HG02763 (cell line): ENCODE measurements at regions not wholly inside any gene's neighbourhood (a gene's known extent, or its start where the extent isn't known, plus 50 kb on each side); places are given as distances from the start of the nearest gene placed in this dataset.

Source experiments
- ATAC-seq: cut with Tn5 transposase; IDR thresholded peaks from one replicate; pipeline ENCODE4 v1.9.1; 2021; ENCODE audit warnings: mild to moderate bottlenecking, moderate library complexity; ENCODE audit not compliant: unreplicated experiment

DNA sequence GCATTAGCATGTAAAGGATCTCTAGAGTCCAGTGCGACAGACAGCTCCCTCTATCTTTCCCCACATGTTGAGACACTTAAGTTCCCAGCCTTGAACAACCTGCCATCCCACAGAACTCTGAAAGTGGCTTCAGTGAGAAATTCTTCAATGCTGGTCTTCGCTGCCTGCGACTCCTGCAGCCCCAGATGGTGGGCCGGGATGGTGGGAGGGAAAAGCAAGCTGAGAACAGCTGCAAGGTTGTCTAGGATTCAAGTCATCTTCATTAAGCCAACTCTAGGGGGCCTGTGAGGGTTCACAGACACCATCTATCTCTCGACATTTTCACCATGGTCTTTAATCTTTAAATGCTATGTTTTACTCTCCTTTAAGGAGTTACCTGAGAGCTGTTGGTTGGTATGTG is 185.5 kb upstream of the C1orf174 start:
- ATAC-seq, result no peak

DNA sequence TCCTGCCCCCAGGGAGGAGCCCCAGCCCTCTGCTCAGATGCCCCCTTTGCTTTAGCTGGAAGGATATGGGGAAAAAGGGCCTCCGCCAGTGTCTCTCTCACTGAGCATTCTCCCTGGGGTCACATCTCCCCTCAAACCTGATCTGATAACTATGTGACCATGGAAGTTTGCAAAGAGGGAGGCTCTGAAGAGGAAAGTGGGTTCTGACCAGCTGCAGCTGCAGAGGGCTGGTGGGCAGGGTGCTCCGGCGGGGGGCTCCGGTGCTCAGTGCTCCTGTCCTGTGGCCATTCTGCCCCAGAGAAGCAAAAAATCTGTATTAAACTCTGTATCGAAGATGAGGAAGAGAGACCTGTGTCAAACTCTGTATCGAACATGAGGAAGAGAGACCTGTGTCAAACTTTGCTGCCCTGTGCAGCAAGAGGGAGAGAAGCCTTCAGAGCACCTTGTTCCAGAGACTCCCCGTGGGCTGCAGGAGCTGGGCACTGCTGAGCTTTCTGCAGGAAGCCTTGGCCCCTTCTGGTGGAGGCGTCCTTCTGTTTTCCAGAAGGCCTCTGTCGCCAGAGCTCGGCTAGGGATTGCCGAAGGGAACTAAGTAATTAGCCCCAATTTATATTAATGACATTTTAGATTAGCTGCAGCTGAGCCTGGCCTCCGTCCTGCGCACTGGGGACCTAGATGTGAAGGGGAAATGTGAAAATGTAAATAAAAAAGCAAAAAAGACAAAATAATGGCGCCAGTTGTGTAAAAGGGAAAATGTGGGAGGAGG is 186.2 kb upstream of the C1orf174 start:
- ATAC-seq, result no peak

DNA sequence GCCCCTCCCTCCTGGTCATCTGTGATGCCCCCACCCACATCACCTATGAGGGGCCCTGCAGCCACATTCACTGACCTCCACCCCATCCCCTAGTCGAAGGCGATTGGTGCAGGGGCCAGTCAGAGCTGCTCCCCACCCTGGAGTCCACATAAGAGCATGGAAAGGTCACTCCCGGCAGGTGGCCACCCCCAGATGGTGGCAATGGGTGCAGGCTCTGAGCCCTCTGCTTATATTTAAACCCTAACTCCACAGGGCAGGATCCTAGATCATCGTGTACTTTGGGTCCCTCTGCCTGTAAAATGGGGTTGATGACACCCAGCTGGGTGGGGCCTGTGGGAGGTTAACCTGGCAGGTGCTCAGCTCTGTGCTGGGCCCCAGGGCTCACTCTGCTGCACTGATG is 186.8 kb upstream of the C1orf174 start:
- no peak for ATAC-seq

DNA sequence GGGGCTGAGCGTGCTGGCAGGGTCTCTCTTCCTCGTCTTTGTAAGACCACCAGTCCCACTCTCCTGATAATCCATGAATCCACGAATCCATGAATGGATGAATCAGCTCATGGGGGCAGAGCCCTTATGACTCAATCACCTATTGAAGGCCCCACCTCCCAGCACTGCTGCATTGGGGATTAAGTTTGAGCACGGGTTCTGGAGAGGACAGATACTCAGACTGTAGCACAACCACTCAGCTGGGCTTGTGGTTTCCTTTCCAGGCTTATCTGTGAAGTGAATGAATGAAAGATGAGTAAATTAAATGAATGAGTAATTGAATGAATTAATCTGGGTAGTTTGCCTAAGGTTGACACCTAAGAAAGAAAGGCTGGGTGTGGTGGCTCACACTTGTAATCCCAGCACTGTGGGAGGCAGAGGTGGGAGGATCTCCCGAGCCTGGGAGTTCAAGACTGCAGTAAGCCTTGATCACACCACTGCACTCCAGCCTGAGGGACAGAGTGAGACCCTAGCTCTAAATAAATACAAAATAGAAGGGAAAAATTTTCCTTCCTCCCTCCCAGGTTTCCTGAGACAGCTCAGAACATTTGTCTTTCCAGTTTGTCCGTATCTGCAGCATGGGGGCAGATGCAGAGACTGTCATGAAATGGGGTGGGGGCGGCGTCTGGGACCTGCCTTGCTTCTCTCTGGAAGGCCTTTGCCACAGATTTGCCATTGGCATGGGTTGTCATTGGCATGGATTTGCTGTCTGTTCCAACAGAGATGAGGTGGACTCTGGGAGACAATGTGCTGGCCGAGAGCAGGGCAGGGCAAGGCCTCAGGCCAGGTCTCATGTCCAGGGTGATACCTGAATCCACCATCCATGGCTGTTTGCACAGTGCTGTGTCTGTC is 187.7 kb upstream of the C1orf174 start:
- ATAC-seq, result no peak

DNA sequence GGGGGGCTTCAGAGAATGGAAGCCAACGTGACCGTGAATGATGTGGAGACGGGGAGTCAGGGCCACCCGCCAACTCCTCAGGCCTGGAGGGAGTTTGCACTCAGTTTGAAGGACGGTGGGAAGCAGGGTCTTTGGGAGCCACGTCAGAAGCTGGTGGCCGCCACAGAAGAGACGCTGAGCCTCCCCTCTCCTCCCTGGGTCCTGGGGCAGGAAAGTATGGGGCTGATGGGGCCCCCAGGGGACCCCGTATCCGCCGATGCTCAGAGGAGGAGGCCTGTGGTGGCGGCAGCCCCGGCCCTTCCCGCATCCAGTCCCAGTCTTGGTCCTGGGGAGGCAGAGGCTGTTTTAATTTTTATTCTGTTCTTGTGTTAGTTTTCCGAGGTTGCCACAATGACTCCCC is 188.6 kb upstream of the C1orf174 start:
- no peak for ATAC-seq

DNA sequence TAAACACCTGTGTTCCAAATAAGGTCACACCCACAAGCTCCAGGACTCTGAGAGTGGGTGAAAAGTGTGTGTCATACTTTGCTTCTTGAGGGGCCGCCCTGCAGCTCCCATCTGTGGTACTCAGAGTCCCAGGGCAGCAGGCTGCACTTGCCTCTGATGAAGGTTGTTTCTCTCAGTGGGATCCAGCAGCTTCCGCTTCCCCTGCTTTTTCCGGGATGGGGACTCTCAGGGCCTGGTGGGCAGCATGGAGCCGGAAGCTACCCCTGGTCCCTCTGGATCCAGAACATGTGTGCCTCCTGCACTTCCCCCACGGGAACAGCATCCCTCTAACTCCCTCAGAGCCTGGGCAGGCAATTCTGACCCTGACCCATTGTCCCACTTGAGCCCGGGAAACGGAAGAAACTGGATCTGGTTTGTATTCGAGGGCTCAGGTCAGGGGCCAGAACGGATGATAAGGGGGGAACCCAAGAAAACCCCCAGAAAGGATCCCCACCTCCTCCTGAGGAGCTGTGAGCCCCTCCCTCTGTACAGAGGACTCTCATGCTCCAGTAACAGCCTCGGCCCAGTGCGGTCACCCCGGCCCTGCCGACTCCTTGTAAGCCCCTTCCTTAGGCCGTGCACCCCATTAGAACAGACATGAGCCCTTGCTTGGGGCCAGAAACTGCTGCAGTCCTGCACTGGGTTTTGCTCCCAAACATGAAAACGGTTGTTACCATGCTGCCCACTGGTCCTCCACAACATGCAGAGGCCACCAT is 189.5 kb upstream of the C1orf174 start:
- ATAC-seq, result no peak

DNA sequence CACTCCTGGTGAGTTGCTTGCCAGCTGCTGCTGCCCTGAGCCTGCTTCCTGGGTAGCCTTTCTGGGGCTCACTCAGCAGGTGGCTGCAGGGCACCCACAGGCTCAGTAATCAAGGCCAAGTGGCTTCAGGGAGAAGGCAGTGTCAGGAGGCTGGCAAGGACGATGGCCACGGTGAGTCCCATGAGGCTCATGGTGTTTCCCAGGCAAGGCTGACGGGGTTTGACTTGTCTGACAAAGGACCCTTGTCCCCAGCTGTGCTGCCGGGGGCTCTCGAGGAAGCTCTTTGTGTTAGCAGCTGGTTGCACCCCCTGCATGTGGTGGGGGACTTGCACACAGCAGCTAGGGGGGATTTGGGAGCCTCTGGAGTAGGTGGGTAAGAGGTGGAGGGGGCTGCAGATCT is 190.5 kb upstream of the C1orf174 start:
- no peak for ATAC-seq

DNA sequence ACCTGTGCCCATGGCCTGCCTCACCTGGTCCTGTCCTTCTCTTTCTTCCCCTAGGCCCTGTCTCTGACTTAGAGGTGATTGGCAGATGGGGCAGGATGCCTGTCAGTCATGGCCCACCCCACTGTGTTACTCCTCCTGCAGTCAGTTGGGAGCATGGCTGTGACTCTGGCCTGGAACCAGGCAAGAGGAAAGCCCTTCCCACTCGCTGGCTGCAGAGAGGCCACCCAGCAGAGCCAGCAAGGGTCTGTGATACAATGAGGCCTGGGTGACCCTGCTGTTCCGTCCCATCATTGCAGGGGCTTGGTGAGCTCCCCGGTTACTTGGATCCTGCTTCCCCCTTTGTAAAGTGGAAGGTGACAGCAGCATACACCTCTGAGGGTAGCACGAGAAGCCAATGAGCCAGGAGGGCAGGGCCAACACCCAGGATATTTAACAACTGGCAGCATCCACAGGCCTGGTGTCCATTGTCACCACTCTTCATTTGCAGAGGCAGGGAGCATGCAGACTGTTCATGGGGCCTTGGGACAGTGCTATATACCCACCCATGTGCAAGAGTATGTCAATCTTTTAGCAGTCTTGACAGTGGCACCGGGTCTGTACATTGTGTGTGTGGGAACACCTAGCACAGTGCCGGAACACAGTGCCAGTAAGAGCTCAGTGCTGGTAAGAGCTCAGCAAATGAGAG is 191.0 kb upstream of the C1orf174 start:
- no peak for ATAC-seq

DNA sequence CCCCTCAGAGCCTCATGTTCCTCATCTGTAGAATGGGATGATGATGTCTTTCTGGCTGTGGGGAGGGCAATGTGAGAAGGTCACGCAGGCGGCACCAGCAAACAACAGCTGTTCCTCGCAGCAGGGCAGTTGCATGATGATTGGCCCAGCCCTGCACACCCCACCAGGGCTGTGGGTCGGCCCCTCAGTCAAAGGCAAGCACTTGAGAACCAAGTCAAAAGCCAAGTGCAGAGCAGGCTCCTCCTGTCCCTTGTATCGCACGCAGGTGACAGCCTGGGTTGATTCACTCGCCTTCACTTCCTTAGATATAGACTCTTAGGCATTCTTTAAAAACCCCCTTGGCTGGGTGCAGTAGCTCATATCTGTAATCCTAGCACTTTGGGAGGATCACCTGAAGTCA is 191.9 kb upstream of the C1orf174 start:
- no peak for ATAC-seq

DNA sequence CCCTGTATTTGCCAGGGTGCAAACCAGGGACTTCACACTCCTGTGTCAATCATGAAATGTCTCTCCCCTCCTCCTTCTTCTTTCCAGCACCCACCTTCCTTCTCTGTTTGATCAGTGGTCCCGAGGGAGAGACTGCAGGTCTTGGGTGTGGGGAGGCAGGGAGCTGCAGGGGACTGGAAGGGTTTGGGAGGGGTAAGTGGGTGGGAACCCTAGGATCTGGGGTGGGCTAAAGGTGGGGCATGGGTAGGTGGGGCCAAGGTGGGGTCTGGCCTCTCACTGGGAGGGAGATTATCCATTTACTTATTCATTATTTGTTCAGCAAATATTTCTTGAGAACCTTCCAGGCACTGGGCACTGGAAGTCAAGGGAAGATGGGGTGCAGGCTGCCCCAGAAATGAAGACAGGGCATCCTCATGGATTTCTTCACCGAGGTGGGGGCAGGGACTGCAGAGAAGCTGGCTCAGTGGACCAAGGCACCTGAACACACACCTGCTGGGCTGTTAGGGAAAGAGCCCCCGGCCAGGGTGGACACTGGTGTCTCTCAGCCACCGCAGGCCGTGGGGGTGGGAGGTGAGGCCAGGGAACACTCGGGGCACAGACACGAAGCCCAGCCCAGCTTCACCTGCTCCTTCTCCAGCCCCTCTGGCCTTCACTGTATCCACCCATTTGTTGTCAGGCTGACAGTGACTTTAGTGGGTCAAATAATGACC is 193.9 kb upstream of the C1orf174 start:
- no peak for ATAC-seq

DNA sequence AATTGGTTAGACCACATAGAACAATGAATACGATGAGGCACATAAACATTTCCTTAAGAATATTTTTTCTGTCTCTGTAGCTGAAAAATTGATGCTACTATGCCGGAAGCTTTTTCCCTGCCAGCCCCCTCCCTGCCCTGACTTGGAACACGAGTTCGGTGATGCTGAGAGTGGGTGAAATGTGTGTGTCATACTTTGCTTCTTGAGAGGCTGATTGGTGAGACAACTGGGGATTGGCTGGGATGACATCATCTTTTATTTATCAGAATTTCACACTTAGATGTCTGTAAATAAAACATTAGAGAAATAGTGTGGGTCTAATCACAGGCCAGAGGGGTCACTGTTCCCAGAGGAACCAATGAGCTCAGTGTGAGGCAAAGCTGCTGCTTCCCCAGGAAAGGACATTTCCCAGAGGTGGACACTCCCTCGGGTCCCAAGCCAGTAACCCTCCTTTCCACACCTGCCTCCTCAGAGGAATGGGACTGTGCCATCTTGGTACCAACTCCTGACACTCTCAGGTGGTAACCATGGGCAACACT is 195.4 kb upstream of the C1orf174 start:
- no peak for ATAC-seq

DNA sequence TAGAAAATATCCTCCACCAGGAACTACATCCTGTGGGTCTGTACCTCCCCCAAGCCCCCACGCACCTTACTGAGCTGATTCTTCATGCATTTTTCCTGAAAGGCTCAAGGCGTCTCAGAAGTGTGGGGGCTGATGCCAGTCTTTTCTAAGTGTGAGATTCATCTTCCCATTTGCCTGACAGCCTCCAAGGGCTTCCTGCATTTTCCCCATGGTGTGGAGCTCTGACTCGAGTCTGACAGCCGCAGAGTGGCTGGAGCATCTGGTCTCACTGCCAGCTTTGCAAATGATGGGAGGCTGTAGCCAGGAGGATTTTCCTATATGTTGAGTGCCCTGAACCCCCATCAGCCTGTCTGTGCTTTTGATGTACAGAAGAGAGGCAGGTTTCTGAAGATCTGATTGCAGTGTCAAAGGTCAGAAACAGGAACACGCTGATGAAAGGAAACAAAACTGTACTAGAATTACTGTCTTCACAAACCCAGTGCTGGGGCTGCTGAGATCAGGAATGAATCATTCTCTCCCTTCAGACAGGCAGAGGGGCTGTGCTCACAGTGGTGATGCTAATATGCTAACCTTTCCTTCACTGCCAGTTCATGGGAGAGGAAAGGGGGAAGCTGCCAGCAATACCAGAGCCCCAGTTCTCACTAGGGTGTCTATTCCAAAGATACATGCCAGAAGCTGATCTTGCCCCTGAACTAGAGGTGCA is 201.5 kb upstream of the C1orf174 start:
- no peak for ATAC-seq

DNA sequence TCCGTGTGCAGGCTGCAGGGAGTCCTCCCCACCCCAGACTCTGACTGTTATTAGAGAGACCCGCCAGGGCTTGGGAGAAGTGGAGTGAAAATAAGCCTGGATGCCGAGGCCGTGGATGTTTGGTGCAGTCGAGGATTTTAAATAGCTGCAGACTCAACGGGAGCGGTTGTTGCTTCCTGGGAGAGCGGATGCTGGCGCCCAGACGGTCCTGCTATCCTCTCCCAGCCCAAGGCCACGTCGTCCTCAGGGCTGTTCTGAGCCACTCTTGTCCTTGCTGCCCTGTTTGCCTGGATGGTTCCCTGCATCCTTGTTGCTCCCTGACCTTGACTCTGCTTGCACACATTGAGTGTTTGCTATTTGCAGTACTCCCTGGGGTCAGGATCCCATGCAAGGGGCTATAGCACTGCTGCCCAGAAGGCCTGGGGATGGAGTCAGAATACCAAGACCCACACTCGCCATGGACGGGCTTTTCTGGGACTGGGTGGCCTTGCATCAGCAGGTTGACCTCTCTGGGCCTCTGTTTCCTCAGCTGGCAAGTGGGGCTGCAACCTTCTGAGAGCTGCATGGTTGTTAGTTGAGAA is 205.3 kb upstream of the C1orf174 start:
- ATAC-seq, result no peak

DNA sequence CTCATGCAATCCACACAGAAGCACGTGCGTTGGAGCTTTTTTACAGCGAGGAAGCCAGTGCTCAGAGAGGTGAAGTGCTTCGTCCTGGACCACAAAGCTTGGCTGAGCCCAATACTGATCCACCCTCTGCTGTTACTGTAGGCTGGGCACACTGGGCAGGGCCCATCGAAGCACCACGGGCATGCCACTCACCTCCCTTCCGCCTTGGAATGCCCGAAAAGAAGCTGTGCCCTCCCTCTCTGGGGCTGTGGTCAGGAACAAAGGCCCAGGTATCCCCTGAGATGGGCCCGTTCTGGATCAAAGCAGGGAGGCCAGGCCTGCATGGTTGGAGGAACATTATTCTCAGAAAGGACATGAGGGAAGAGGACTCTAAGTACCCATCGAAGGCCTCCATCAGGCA is 206.7 kb upstream of the C1orf174 start:
- ATAC-seq, result no peak

DNA sequence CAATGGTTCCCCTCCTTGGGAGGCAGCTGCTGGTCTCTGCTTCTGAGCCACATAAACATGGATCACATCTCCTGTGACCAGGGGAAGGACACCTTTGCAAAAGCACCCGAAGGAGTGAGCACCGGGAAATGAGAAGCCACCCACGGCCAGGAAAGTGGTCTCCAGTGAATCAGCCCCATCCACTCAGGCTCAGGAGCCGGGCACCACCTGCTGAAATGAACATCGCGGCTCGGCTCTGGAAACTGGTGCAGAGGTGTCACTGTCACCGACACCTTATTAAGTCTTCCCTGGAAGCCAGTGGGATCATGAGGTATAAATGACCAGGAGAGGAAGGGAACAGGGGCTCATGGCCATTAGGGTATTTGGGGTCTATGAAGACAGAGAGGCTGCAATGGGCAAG is 207.2 kb upstream of the C1orf174 start:
- no peak for ATAC-seq

DNA sequence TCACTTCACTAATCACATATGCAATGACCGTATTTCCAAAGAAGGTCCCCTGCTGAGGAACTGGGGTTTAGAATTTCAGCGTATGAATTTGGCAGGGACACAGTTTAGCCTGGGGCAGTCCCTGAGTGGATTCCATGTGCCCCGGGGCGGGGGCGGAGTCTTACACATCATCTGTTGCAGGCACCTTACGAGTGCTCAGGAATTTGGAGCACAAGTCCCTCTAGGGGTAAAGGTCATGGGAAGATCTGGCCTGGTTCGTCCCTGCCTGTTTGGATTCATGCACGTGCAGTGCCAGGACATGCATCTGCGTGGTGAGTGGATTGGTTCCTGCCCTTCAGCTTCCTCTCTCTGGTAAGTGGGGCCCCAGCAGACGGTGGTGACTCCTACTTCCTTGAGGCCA is 208.3 kb upstream of the C1orf174 start:
- ATAC-seq, result no peak

DNA sequence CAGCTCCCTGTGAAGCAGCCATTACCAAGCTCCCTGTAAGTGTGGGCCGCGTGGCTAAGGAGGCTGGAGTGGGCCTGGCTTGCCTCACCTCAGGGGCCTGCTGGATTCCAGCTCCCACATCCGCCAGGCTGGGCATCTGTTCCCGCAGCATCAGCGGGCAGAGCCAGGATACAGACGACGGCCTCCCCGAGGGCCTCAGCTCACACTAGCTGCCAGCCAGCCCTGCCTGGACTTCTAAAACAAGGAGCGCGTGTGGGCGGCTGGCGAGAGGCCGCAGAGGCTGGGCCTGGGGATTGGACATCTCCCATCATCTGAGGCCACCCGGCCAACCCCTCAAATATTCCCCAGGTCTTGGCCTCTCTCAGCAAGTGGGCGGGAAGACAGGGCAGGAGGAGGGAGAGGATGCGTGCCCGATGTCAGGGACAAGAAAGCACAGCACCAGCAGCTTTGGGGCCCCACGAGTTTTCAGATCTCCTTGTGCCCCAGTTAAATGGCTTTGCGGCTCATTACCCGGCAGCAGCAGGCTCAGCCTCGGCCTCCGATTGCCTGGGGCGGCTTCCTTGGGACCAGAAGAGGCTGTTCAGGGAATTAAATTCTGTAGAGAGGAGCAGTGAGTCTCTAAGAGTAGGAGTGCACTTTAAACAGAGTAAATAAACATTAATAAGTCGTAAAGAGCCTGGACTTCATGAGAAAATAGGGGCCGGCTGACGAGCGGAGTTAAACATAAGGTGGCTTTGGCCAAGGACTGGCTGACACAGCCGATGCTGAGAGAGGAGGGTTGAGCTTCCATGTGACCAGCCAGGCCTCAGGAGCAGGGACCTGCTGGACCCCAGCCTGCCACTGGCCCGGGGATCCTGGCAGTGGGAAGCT is 208.9 kb upstream of the C1orf174 start:
- no peak for ATAC-seq

DNA sequence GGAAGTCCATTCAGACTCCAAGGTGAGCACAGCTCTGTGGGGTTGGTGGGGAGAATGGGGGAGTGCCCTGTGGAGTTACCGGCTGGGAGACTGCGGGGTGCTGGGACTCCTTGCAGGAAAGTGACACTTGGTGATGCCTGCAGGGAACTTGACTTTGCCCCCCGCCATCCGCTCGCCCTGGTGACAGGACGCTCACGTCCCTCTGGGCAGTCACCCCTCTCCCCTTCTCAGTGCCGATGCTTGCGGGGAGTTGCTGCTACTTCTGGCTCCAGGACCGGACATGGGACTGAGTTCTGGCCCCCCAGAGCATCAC is 209.5 kb upstream of the C1orf174 start:
- no peak for ATAC-seq
